Sigmoid colon (tissue), 4 donors: ENCODE measurements at regions not wholly inside any gene's neighbourhood (a gene's known extent, or its start where the extent isn't known, plus 50 kb on each side); places are given as distances from the start of the nearest gene placed in this dataset.

ENCODE experiments used
- CTCF ChIP-seq, 4 experiments: fragments of 450-650 bp in 3 of 4; fragments of 200-600 bp in 1 of 4; IDR thresholded peaks; one replicate each; pipeline ENCODE4 v1.5.1; 2016 to 2019; ENCODE audit warnings: antibody characterized with exemption in 4 of 4, mild to moderate bottlenecking in 3 of 4, moderate library complexity in 2 of 4
- EP300 ChIP-seq, 4 donors: sonication (generic); formaldehyde crosslinking; IDR thresholded peaks; one replicate each; pipeline ENCODE4 v1.6.1; 2017; ENCODE audit warnings: antibody characterized with exemption in 4 of 4
- POLR2A ChIP-seq, 2 donors: fragments of 450-650 bp; IDR thresholded peaks; one replicate each; pipeline ENCODE4 v1.6.1; 2016; ENCODE audit warnings: antibody characterized with exemption in 2 of 2, mild to moderate bottlenecking in 2 of 2, moderate library complexity in 2 of 2

- TF ChIP-seq CTCF (IDR thresholded peaks at IDR 0.05): no peak
- TF ChIP-seq EP300 (IDR thresholded peaks at IDR 0.05): peak in 3 of 4 donors; percentile 16 to 89 (median 67)
- TF ChIP-seq POLR2A (IDR thresholded peaks at IDR 0.05): no peak
These were observed 135.1 kb downstream of the ETNK1 start for GRCh38 chr12:22759769-22760674.
